ENCODE measurements at regions not wholly inside any gene's neighbourhood (a gene's known extent, or its start where the extent isn't known, plus 50 kb on each side); places are given as distances from the start of the nearest gene placed in this dataset.

GRCh38 chr13:84443463-84443862 is 561.2 kb upstream of the SLITRK1 start:
- TF ChIP-seq CTCF (IDR thresholded peaks at IDR 0.05) (no peak), POLR2A (IDR thresholded peaks at IDR 0.05) (no peak)
